Fibroblast of lung (primary cell): ENCODE measurements at regions not wholly inside any gene's neighbourhood (a gene's known extent, or its start where the extent isn't known, plus 50 kb on each side); places are given as distances from the start of the nearest gene placed in this dataset.

Source experiments
- DNase-seq, 2 donors: peaks; one replicate each; pipeline versions ENCODE4 v3.0.0 to v3.0.0-alpha.2; 2010; ENCODE audit warnings: low read depth in 2 of 2
- H2AFZ ChIP-seq: 2 replicates; pipeline ENCODE4 v1.5.1; 2012; ENCODE audit warnings: low read length, control low read depth, inconsistent platforms
- H3K27ac ChIP-seq: 2 replicates; pipeline ENCODE4 v1.5.1; 2011; ENCODE audit warnings: low read length, control low read depth; ENCODE audit not compliant: insufficient read depth
- H3K27me3 ChIP-seq: 2 replicates; pipeline ENCODE4 v1.5.1; 2011; ENCODE audit warnings: mild to moderate bottlenecking, low read length; ENCODE audit not compliant: control insufficient read depth, insufficient read depth
- H3K36me3 ChIP-seq: 2 replicates; pipeline ENCODE4 v1.5.1; 2011; ENCODE audit warnings: low read length; ENCODE audit not compliant: control insufficient read depth, insufficient read depth
- H3K4me1 ChIP-seq: 2 replicates; pipeline ENCODE4 v1.5.1; 2011; ENCODE audit warnings: low read length; ENCODE audit not compliant: control insufficient read depth, insufficient read depth; ENCODE audit errors: extremely low read depth
- H3K4me2 ChIP-seq: 2 replicates; pipeline ENCODE4 v1.5.1; 2011; ENCODE audit warnings: low read length, control low read depth; ENCODE audit not compliant: insufficient read depth; ENCODE audit errors: extremely low read depth
- H3K4me3 ChIP-seq, 4 experiments: fragments of 200-600 bp in 1 of 4; sonication (generic) in 1 of 4; replicated peaks in 1 of 4; 2 replicates each; pipeline ENCODE4 v1.5.1; 2011 to 2016; ENCODE audit warnings: low read length in 4 of 4, low read depth in 3 of 4, mild to moderate bottlenecking in 3 of 4, control low read depth in 2 of 4, inconsistent platforms in 1 of 4, mixed read lengths in 1 of 4; ENCODE audit not compliant: insufficient read depth in 1 of 4; ENCODE audit errors: control extremely low read depth in 1 of 4
- H3K79me2 ChIP-seq: 2 replicates; pipeline ENCODE4 v1.5.1; 2012; ENCODE audit warnings: mild to moderate bottlenecking, low read length, inconsistent platforms; ENCODE audit not compliant: control insufficient read depth, insufficient read depth
- H3K9ac ChIP-seq: 2 replicates; pipeline ENCODE4 v1.5.1; 2011; ENCODE audit warnings: mild to moderate bottlenecking, low read length, control low read depth; ENCODE audit not compliant: insufficient read depth
- H3K9me3 ChIP-seq: 2 replicates; pipeline ENCODE4 v1.5.1; 2012; ENCODE audit warnings: low read depth, low read length; ENCODE audit not compliant: control insufficient read depth, insufficient read depth
- H4K20me1 ChIP-seq: 2 replicates; pipeline ENCODE4 v1.5.1; 2011; ENCODE audit warnings: low read length; ENCODE audit not compliant: control insufficient read depth, insufficient read depth; ENCODE audit errors: extremely low read depth
- CTCF ChIP-seq, 2 donors: IDR thresholded peaks in 1 of 2; conservative IDR thresholded peaks in 1 of 2; 1 replicate in 1 of 2; 2 replicates in 1 of 2; pipeline ENCODE4 v1.5.1; 2011 to 2012; ENCODE audit warnings: low read length in 2 of 2, control low read depth in 1 of 2, inconsistent platforms in 1 of 2, low read depth in 1 of 2, mild to moderate bottlenecking in 1 of 2
- EZH2 ChIP-seq: IDR thresholded peaks from 2 replicates; pipeline ENCODE4 v1.5.1; 2012; ENCODE audit warnings: low read length, control low read depth, mild to moderate bottlenecking; ENCODE audit errors: missing control alignments

- Histone ChIP-seq H2AFZ (no peak overlapping the region), H3K9me3 (no peaks in the 10 kb centered on the region), H3K27ac (no peak overlapping the region), H3K4me1 (no peaks in the 10 kb centered on the region), H3K36me3 (no peaks in the 10 kb centered on the region), H3K4me3 (no peak overlapping the region), H3K9ac (no peak overlapping the region), H3K79me2 (no peaks in the 10 kb centered on the region), H3K27me3 (no peaks in the 10 kb centered on the region), H4K20me1 (no peaks in the 10 kb centered on the region), H3K4me2 (no peak overlapping the region)
- TF ChIP-seq EZH2 (no peak), CTCF (conservative IDR thresholded peaks at IDR 0.05 in 1 of 2, IDR thresholded peaks at IDR 0.05 in 1 of 2; ENCODE audit: low read depth in 1 of 2, low read length in 2 of 2) (no peak)
- DNase-seq, result no peak
Observed at GRCh38 chr15:93820566-93820965, 410.8 kb upstream of the MCTP2 start.

- H4K20me1 ChIP-seq, result no peaks in the 10 kb centered on the region
- H3K4me1 ChIP-seq, result no peaks in the 10 kb centered on the region
- no peak overlapping the region for H3K4me3 ChIP-seq
- no peak for DNase-seq
- no peak overlapping the region for H3K27ac ChIP-seq
- H3K27me3 ChIP-seq, result no peaks in the 10 kb centered on the region
- TF ChIP-seq CTCF (conservative IDR thresholded peaks at IDR 0.05 in 1 of 2, IDR thresholded peaks at IDR 0.05 in 1 of 2; ENCODE audit: low read depth in 1 of 2, low read length in 2 of 2), result no peak
- no peak for TF ChIP-seq EZH2
- no peaks in the 10 kb centered on the region for H3K79me2 ChIP-seq
- H3K36me3 ChIP-seq, result no peaks in the 10 kb centered on the region
- no peak overlapping the region for H2AFZ ChIP-seq
- H3K4me2 ChIP-seq, result no peak overlapping the region
- H3K9ac ChIP-seq, result no peak overlapping the region
- no peaks in the 10 kb centered on the region for H3K9me3 ChIP-seq
Observed at GRCh38 chr15:93819826-93820225, 411.5 kb upstream of the MCTP2 start.

- Histone ChIP-seq H4K20me1 (no peaks in the 10 kb centered on the region), H3K79me2 (no peaks in the 10 kb centered on the region), H3K9me3 (no peaks in the 10 kb centered on the region), H3K27me3 (no peaks in the 10 kb centered on the region), H3K27ac (no peak overlapping the region), H3K4me1 (no peaks in the 10 kb centered on the region), H3K9ac (no peak overlapping the region), H3K4me3 (no peak overlapping the region), H3K4me2 (no peak overlapping the region), H3K36me3 (no peaks in the 10 kb centered on the region), H2AFZ (no peak overlapping the region)
- no peak for TF ChIP-seq CTCF (conservative IDR thresholded peaks at IDR 0.05 in 1 of 2, IDR thresholded peaks at IDR 0.05 in 1 of 2; ENCODE audit: low read depth in 1 of 2, low read length in 2 of 2)
- no peak for TF ChIP-seq EZH2
- DNase-seq, result no peak
Observed at GRCh38 chr15:93816815-93817214, 414.5 kb upstream of the MCTP2 start.
